ENCODE measurements at regions not wholly inside any gene's neighbourhood (a gene's known extent, or its start where the extent isn't known, plus 50 kb on each side); places are given as distances from the start of the nearest gene placed in this dataset.

DNA sequence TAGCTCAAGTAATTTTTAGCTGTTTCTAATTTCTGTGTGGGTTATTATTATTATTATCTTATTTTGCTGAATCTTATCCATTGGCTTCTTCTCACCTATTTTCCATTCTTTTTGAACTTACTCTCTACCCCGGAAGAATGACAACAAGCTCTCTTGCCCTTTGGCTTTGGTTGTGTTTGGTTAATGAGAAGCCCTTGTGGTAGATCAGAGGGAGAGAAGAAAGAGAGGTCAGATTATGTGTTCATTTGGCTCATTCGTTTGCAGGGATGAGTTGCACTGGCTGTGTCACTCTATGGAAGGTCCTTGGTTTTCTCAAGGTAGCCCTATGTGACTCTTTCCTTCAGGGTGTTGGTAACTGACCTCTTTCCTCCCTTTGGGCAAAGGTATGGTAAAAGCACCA is 391.9 kb downstream of the LMO4 start:
- no peaks in the 10 kb centered on the region for H3K9me3 ChIP-seq (ENCODE audit: control insufficient read depth, insufficient read depth, low read length)
- H3K27me3 ChIP-seq (ENCODE audit: control insufficient read depth, insufficient read depth, low read length): no peaks in the 10 kb centered on the region
- H3K4me1 ChIP-seq (ENCODE audit: control insufficient read depth, insufficient read depth, low read length): peaks cover 12% of the 10 kb centered on the region
- H3K9ac ChIP-seq (ENCODE audit: low read depth, low read length): no peak overlapping the region
- no peaks in the 10 kb centered on the region for H3K36me3 ChIP-seq (ENCODE audit: control insufficient read depth, insufficient read depth, low read length)
- no peak overlapping the region for H3K27ac ChIP-seq (ENCODE audit: low read depth, low read length)
- H3K4me3 ChIP-seq (ENCODE audit: low read depth, low read length): no peak overlapping the region

DNA sequence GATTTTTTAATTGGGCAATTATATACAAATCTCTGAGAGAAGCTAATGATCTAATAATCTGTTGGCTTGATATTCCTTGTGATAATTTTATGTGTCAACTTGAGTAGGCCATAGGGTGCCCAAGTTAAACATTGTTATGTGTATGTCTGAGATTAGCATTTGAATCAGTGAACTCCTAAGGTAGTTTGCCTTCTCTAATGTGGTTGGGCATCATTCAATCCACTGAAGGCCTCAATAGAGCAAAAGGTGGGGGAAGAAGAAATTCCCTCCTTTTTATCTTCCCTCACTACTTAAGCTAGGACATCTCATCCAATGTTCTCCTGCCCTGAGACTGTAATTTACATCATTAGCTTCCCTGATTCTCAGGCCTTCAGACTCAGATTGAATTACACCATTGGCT is 394.5 kb downstream of the LMO4 start:
- no peak overlapping the region for H3K4me3 ChIP-seq (ENCODE audit: low read depth, low read length)
- peak overlapping the region; percentile 55 for H3K27ac ChIP-seq (ENCODE audit: low read depth, low read length)
- no peaks in the 10 kb centered on the region for H3K27me3 ChIP-seq (ENCODE audit: control insufficient read depth, insufficient read depth, low read length)
- peaks cover 12% of the 10 kb centered on the region for H3K4me1 ChIP-seq (ENCODE audit: control insufficient read depth, insufficient read depth, low read length)
- H3K36me3 ChIP-seq (ENCODE audit: control insufficient read depth, insufficient read depth, low read length): no peaks in the 10 kb centered on the region
- no peak overlapping the region for H3K9ac ChIP-seq (ENCODE audit: low read depth, low read length)
- no peaks in the 10 kb centered on the region for H3K9me3 ChIP-seq (ENCODE audit: control insufficient read depth, insufficient read depth, low read length)

DNA sequence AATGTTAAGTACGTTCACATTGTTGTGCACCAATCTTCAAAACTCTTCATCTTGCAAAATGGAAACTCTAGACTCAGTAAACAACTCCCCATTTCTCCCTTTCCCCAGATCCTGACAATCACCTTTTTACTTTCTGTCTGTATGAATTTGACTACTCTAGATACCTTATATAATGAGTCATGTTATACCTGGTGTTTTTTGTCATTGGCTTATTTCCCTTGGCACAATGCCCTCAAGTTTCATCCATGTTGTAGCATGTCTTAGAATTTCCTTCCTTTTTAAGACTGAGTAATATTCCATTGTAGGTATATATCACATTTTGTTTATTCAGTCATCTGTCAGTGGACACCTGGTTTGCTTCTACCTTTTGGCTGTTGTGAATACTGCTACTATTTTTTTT is 399.5 kb downstream of the LMO4 start:
- Histone ChIP-seq H3K9me3 (ENCODE audit: control insufficient read depth, insufficient read depth, low read length) (no peaks in the 10 kb centered on the region), H3K36me3 (ENCODE audit: control insufficient read depth, insufficient read depth, low read length) (no peaks in the 10 kb centered on the region), H3K4me3 (ENCODE audit: low read depth, low read length) (no peak overlapping the region), H3K27me3 (ENCODE audit: control insufficient read depth, insufficient read depth, low read length) (no peaks in the 10 kb centered on the region), H3K27ac (ENCODE audit: low read depth, low read length) (no peak overlapping the region), H3K9ac (ENCODE audit: low read depth, low read length) (no peak overlapping the region), H3K4me1 (ENCODE audit: control insufficient read depth, insufficient read depth, low read length) (peaks cover 7% of the 10 kb centered on the region)

GRCh38 chr1:87730274-87731216 is 401.9 kb downstream of the LMO4 start:
- no peaks in the 10 kb centered on the region for H3K36me3 ChIP-seq (ENCODE audit: control insufficient read depth, insufficient read depth, low read length)
- no peak overlapping the region for H3K27ac ChIP-seq (ENCODE audit: low read depth, low read length)
- no peak overlapping the region for H3K9ac ChIP-seq (ENCODE audit: low read depth, low read length)
- no peaks in the 10 kb centered on the region for H3K27me3 ChIP-seq (ENCODE audit: control insufficient read depth, insufficient read depth, low read length)
- H3K4me1 ChIP-seq (ENCODE audit: control insufficient read depth, insufficient read depth, low read length): no peaks in the 10 kb centered on the region
- H3K4me3 ChIP-seq (ENCODE audit: low read depth, low read length): no peak overlapping the region
- H3K9me3 ChIP-seq (ENCODE audit: control insufficient read depth, insufficient read depth, low read length): no peaks in the 10 kb centered on the region

- no peak overlapping the region for H3K9ac ChIP-seq (ENCODE audit: low read depth, low read length)
- H3K36me3 ChIP-seq (ENCODE audit: control insufficient read depth, insufficient read depth, low read length): no peaks in the 10 kb centered on the region
- no peak overlapping the region for H3K4me3 ChIP-seq (ENCODE audit: low read depth, low read length)
- no peaks in the 10 kb centered on the region for H3K9me3 ChIP-seq (ENCODE audit: control insufficient read depth, insufficient read depth, low read length)
- H3K4me1 ChIP-seq (ENCODE audit: control insufficient read depth, insufficient read depth, low read length): no peaks in the 10 kb centered on the region
- H3K27ac ChIP-seq (ENCODE audit: low read depth, low read length): no peak overlapping the region
- H3K27me3 ChIP-seq (ENCODE audit: control insufficient read depth, insufficient read depth, low read length): no peaks in the 10 kb centered on the region
Measured at GRCh38 chr1:87733386-87733785, 404.7 kb downstream of the LMO4 start.

DNA sequence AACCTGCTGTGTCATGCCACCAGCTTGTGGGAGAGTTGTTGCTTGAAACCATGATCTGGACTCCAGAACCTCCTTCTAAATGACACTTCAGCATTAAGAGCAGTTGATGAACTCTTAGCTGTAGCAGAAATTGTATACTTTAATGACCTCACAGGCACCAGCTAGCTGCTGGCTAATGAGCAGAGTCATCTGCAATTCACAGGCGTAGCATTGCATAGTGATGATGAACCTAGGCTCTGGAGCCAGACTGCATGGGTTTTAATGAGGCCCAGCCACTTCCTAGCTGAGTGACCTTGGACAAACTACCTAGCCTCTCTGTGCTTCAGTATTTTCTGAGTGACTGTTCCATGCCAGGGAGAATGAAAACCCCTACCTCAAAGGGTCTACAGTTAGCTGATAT is 407.1 kb downstream of the LMO4 start:
- Histone ChIP-seq H3K9ac (ENCODE audit: low read depth, low read length) (no peak overlapping the region), H3K4me1 (ENCODE audit: control insufficient read depth, insufficient read depth, low read length) (no peaks in the 10 kb centered on the region), H3K27ac (ENCODE audit: low read depth, low read length) (no peak overlapping the region), H3K36me3 (ENCODE audit: control insufficient read depth, insufficient read depth, low read length) (no peaks in the 10 kb centered on the region), H3K9me3 (ENCODE audit: control insufficient read depth, insufficient read depth, low read length) (no peaks in the 10 kb centered on the region), H3K4me3 (ENCODE audit: low read depth, low read length) (no peak overlapping the region), H3K27me3 (ENCODE audit: control insufficient read depth, insufficient read depth, low read length) (no peaks in the 10 kb centered on the region)

DNA sequence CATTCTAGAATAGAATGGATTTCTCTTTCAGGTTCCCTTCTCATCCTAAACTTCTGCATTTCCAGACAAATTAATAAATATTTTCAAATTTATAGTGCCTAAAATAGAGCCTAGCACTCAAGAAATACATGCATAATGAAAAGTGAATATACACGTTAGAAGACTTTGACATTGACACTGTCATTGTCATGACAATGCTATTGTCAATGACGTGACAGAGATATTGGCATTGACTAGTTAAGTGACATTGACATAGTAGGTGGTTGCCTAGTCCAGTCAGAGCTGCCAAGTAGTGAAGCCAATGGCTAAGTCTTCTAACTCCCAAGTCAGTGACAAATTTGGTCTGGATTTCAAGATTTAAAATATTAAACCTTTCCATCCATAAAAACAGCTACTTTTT is 410.5 kb downstream of the LMO4 start:
- no peaks in the 10 kb centered on the region for H3K9me3 ChIP-seq (ENCODE audit: control insufficient read depth, insufficient read depth, low read length)
- peaks cover 6% of the 10 kb centered on the region; the same call in 1 of the 2 replicates for H3K4me1 ChIP-seq (ENCODE audit: control insufficient read depth, insufficient read depth, low read length)
- no peak overlapping the region for H3K27ac ChIP-seq (ENCODE audit: low read depth, low read length)
- no peak overlapping the region for H3K4me3 ChIP-seq (ENCODE audit: low read depth, low read length)
- H3K27me3 ChIP-seq (ENCODE audit: control insufficient read depth, insufficient read depth, low read length): no peaks in the 10 kb centered on the region
- H3K9ac ChIP-seq (ENCODE audit: low read depth, low read length): no peak overlapping the region
- H3K36me3 ChIP-seq (ENCODE audit: control insufficient read depth, insufficient read depth, low read length): no peaks in the 10 kb centered on the region

GRCh38 chr1:87739704-87740103 is 411.0 kb downstream of the LMO4 start:
- Histone ChIP-seq H3K4me3 (ENCODE audit: low read depth, low read length) (no peak overlapping the region), H3K9me3 (ENCODE audit: control insufficient read depth, insufficient read depth, low read length) (no peaks in the 10 kb centered on the region), H3K36me3 (ENCODE audit: control insufficient read depth, insufficient read depth, low read length) (no peaks in the 10 kb centered on the region), H3K27ac (ENCODE audit: low read depth, low read length) (no peak overlapping the region), H3K4me1 (ENCODE audit: control insufficient read depth, insufficient read depth, low read length) (peaks cover 6% of the 10 kb centered on the region; the same call in 1 of the 2 replicates), H3K9ac (ENCODE audit: low read depth, low read length) (no peak overlapping the region), H3K27me3 (ENCODE audit: control insufficient read depth, insufficient read depth, low read length) (no peaks in the 10 kb centered on the region)

DNA sequence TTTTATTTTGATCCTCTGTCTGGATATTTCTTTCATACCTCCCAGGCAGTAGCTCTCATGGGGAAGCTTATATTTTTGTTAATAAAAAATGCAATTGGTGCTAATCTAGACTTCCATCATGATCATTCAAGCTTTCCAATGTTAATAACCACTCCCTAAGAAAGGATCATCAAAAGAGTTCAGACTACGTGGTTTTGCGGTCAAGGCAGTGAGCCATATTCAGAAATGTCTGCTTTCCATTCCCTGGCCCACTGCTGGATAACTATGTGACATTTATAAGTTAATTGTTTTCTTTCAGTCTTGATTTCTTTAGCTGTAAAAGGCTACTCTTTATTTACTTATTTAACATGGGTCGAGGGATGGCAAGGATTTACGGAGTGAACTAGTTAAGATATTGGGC is 414.6 kb downstream of the LMO4 start:
- H3K9me3 ChIP-seq (ENCODE audit: control insufficient read depth, insufficient read depth, low read length): no peaks in the 10 kb centered on the region
- no peak overlapping the region for H3K4me3 ChIP-seq (ENCODE audit: low read depth, low read length)
- no peaks in the 10 kb centered on the region for H3K27me3 ChIP-seq (ENCODE audit: control insufficient read depth, insufficient read depth, low read length)
- no peaks in the 10 kb centered on the region for H3K36me3 ChIP-seq (ENCODE audit: control insufficient read depth, insufficient read depth, low read length)
- no peak overlapping the region for H3K27ac ChIP-seq (ENCODE audit: low read depth, low read length)
- no peak overlapping the region for H3K9ac ChIP-seq (ENCODE audit: low read depth, low read length)
- peaks cover 6% of the 10 kb centered on the region; the same call in 1 of the 2 replicates for H3K4me1 ChIP-seq (ENCODE audit: control insufficient read depth, insufficient read depth, low read length)

DNA sequence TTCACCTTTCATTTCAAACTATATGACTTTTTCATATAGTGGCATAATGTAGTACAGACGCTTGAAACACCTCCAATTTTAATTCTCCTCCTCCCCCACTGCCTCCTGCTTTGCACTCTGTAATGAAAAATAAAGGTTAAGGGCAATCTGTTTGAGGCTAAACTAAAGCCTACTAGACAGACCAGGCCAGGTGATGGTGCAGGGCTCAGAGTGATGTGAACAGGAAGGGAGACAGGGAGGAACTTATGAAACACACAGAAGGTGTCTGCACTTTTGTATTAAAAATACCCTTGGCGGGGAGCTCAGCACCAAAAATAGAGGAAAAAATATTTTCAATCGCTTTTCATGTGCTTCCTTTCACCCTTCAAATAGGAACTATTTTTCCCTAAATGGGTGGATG is 415.4 kb downstream of the LMO4 start:
- Histone ChIP-seq H3K27ac (ENCODE audit: low read depth, low read length) (no peak overlapping the region), H3K4me3 (ENCODE audit: low read depth, low read length) (no peak overlapping the region)

DNA sequence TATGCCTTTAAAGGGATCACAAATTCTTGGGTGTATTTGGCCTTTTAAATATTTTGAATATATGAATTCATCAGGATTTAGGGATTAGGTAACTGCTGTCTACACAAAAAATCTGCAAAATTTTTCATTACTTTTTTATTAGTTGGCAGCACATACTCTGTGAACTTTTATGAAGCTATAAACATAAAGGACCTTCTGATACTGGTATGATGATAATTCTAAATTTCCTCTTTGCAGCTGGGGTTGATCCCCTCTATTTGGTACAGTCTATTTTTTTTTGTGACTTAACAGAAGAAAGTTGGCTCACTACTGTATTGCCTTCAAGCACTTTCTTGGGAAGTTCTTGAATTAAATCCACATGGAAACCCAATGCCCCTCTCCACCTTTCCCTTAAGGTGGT is 416.1 kb downstream of the LMO4 start:
- Histone ChIP-seq H3K4me3 (ENCODE audit: low read depth, low read length) (no peak overlapping the region), H3K36me3 (ENCODE audit: control insufficient read depth, insufficient read depth, low read length) (no peaks in the 10 kb centered on the region), H3K4me1 (ENCODE audit: control insufficient read depth, insufficient read depth, low read length) (peaks cover 6% of the 10 kb centered on the region; the same call in 1 of the 2 replicates), H3K9me3 (ENCODE audit: control insufficient read depth, insufficient read depth, low read length) (no peaks in the 10 kb centered on the region), H3K9ac (ENCODE audit: low read depth, low read length) (no peak overlapping the region), H3K27ac (ENCODE audit: low read depth, low read length) (no peak overlapping the region), H3K27me3 (ENCODE audit: control insufficient read depth, insufficient read depth, low read length) (no peaks in the 10 kb centered on the region)

More for the DNA sequence above, 415.4 kb downstream of the LMO4 start:
- Histone ChIP-seq H3K36me3 (ENCODE audit: control insufficient read depth, insufficient read depth, low read length) (no peaks in the 10 kb centered on the region), H3K9me3 (ENCODE audit: control insufficient read depth, insufficient read depth, low read length) (no peaks in the 10 kb centered on the region), H3K4me1 (ENCODE audit: control insufficient read depth, insufficient read depth, low read length) (peaks cover 6% of the 10 kb centered on the region; the same call in 1 of the 2 replicates), H3K9ac (ENCODE audit: low read depth, low read length) (no peak overlapping the region), H3K27me3 (ENCODE audit: control insufficient read depth, insufficient read depth, low read length) (no peaks in the 10 kb centered on the region)

Data from HUES48 (cell line).